ENCODE measurements at regions not wholly inside any gene's neighbourhood (a gene's known extent, or its start where the extent isn't known, plus 50 kb on each side); places are given as distances from the start of the nearest gene placed in this dataset.

DNA sequence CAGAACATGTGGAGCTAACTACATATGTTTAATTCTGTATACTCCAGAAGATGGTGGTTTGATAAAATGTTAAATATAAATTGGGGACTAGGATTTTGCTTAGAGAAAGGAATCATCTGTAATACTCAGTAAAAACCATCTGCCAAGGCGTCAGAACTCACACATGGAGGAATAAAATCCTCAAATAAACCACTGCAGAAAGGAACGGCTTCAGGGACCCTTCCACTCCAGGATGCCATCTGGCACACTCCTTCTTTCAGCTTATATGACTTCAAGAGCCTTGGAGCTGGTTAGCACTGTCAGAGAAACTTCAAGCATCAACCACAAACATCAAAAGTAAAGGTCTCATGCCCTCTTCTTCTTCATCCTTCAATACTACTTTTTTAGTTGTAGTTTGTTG, 360.6 kb downstream of the PLK2 start:
- H3K36me3 ChIP-seq (ENCODE audit: insufficient read depth, low read length, poor library complexity, severe bottlenecking), result no peaks in the 10 kb centered on the region
- ChIA-PET CTCF (no interaction called here), POLR2A (ENCODE audit: low non-redundant PET) (no interaction called here)
- H3K4me1 ChIP-seq (ENCODE audit: insufficient read depth, low read length, poor library complexity, severe bottlenecking), result no peaks in the 10 kb centered on the region
- no peak for DNase-seq (ENCODE audit: low spot score)
- H3K27ac ChIP-seq (ENCODE audit: low read depth, low read length, poor library complexity, severe bottlenecking), result no peak overlapping the region
- no peaks in the 10 kb centered on the region for H3K9me3 ChIP-seq (ENCODE audit: low read depth, low read length, poor library complexity, severe bottlenecking)
- BruUV-seq (replicated peaks), result no TSS peak
- H3K27me3 ChIP-seq (replicated peaks; ENCODE audit: insufficient read depth, low read depth, low read length, poor library complexity), result no peaks in the 10 kb centered on the region
- TF ChIP-seq, protein P1, sequence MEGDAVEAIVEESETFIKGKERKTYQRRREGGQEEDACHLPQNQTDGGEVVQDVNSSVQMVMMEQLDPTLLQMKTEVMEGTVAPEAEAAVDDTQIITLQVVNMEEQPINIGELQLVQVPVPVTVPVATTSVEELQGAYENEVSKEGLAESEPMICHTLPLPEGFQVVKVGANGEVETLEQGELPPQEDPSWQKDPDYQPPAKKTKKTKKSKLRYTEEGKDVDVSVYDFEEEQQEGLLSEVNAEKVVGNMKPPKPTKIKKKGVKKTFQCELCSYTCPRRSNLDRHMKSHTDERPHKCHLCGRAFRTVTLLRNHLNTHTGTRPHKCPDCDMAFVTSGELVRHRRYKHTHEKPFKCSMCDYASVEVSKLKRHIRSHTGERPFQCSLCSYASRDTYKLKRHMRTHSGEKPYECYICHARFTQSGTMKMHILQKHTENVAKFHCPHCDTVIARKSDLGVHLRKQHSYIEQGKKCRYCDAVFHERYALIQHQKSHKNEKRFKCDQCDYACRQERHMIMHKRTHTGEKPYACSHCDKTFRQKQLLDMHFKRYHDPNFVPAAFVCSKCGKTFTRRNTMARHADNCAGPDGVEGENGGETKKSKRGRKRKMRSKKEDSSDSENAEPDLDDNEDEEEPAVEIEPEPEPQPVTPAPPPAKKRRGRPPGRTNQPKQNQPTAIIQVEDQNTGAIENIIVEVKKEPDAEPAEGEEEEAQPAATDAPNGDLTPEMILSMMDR (conservative IDR thresholded peaks at IDR 0.05; ENCODE audit: low read depth, low read length), result no peak
- no peak for TF ChIP-seq EZH2 (IDR thresholded peaks at IDR 0.05; ENCODE audit: borderline replicate concordance, low read depth, low read length, poor library complexity, severe bottlenecking)
- intact Hi-C loops (cut with micrococcal nuclease; ENCODE audit: unreplicated experiment), result no loop called here
- H3K4me3 ChIP-seq (ENCODE audit: low read depth, low read length, poor library complexity, severe bottlenecking), result no peak overlapping the region

DNA sequence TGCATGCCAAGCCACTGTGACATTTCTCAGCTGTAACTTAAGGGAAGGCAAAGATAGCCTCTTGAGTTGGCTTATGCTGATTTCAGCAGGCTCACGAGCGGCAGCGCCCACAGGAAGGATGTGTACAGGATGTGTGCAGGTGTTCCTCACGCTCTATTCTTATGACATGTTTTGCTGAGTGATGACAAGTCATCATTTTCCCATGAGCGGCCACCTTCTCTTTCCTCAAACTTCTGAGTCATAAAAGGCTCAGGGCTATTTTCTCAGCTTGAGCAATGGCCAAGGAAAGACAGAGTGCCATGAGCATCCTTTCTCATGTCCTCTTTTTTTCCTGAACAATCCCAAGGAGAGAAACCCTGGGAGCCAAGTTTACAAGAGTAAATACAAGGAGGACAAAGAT, 365.9 kb downstream of the PLK2 start:
- no peaks in the 10 kb centered on the region for H3K9me3 ChIP-seq (ENCODE audit: low read depth, low read length, poor library complexity, severe bottlenecking)
- H3K27me3 ChIP-seq (replicated peaks; ENCODE audit: insufficient read depth, low read depth, low read length, poor library complexity), result no peaks in the 10 kb centered on the region
- H3K27ac ChIP-seq (ENCODE audit: low read depth, low read length, poor library complexity, severe bottlenecking), result no peak overlapping the region
- intact Hi-C loops (cut with micrococcal nuclease; ENCODE audit: unreplicated experiment), result no loop called here
- TF ChIP-seq, protein P1 (conservative IDR thresholded peaks at IDR 0.05; ENCODE audit: low read depth, low read length), result no peak
- TF ChIP-seq EZH2 (IDR thresholded peaks at IDR 0.05; ENCODE audit: borderline replicate concordance, low read depth, low read length, poor library complexity, severe bottlenecking), result no peak
- no peak for DNase-seq (ENCODE audit: low spot score)
- H3K4me1 ChIP-seq (ENCODE audit: insufficient read depth, low read length, poor library complexity, severe bottlenecking), result no peaks in the 10 kb centered on the region
- no peak overlapping the region for H3K4me3 ChIP-seq (ENCODE audit: low read depth, low read length, poor library complexity, severe bottlenecking)
- no peaks in the 10 kb centered on the region for H3K36me3 ChIP-seq (ENCODE audit: insufficient read depth, low read length, poor library complexity, severe bottlenecking)
- ChIA-PET POLR2A (ENCODE audit: low non-redundant PET) (no interaction called here), CTCF (no interaction called here)
- no TSS peak for BruUV-seq (replicated peaks)

DNA sequence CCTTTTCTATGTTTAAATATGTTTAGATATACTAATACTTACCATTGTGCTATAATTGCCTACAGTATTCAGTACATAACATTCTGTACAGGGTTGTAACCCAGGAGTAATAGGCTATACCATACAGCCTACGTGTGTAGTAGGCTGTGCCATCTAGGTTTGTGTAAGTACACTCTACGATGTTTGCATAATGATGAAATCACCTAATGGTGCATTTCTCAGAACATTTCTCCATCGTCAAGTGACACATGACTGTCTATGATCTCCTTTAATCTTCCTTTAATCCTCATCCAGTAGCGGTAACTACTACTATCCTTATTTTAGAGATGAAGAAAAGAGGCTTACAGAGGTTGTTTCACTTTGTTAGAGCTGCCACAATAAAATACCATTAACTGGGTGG, 369.2 kb downstream of the PLK2 start:
- Histone ChIP-seq H3K9me3 (ENCODE audit: low read depth, low read length, poor library complexity, severe bottlenecking) (no peaks in the 10 kb centered on the region), H3K4me1 (ENCODE audit: insufficient read depth, low read length, poor library complexity, severe bottlenecking) (no peaks in the 10 kb centered on the region), H3K27ac (ENCODE audit: low read depth, low read length, poor library complexity, severe bottlenecking) (no peak overlapping the region), H3K36me3 (ENCODE audit: insufficient read depth, low read length, poor library complexity, severe bottlenecking) (no peaks in the 10 kb centered on the region), H3K27me3 (replicated peaks; ENCODE audit: insufficient read depth, low read depth, low read length, poor library complexity) (no peaks in the 10 kb centered on the region), H3K4me3 (ENCODE audit: low read depth, low read length, poor library complexity, severe bottlenecking) (no peak overlapping the region)
- intact Hi-C loops (cut with micrococcal nuclease; ENCODE audit: unreplicated experiment), result no loop called here
- ChIA-PET CTCF (no interaction called here), POLR2A (ENCODE audit: low non-redundant PET) (no interaction called here)
- no peak for DNase-seq (ENCODE audit: low spot score)
- BruUV-seq (replicated peaks), result no TSS peak
- TF ChIP-seq, protein P1 (conservative IDR thresholded peaks at IDR 0.05; ENCODE audit: low read depth, low read length), result no peak
- TF ChIP-seq EZH2 (IDR thresholded peaks at IDR 0.05; ENCODE audit: borderline replicate concordance, low read depth, low read length, poor library complexity, severe bottlenecking), result no peak
